Thymus (tissue), 11 donors: ENCODE measurements at regions not wholly inside any gene's neighbourhood (a gene's known extent, or its start where the extent isn't known, plus 50 kb on each side); places are given as distances from the start of the nearest gene placed in this dataset.

Experiments
- DNase-seq, 9 donors: peaks; one replicate each; pipeline ENCODE4 v3.0.0-alpha.2; 2013; ENCODE audit warnings: low spot score in 9 of 9, low read depth in 6 of 9, missing footprints in 1 of 9
- H3K27ac ChIP-seq, 2 donors: one replicate each; pipeline ENCODE4 v1.5.1; 2013; ENCODE audit warnings: control low read depth in 1 of 2, low read depth in 1 of 2, low read length in 1 of 2, mild to moderate bottlenecking in 1 of 2, moderate library complexity in 1 of 2
- H3K27me3 ChIP-seq, 2 donors: one replicate each; pipeline ENCODE4 v1.5.1; 2013; ENCODE audit warnings: low read length in 1 of 2; ENCODE audit not compliant: control insufficient read depth in 2 of 2, insufficient read depth in 1 of 2
- H3K36me3 ChIP-seq, 2 donors: one replicate each; pipeline ENCODE4 v1.5.1; 2013; ENCODE audit warnings: low read length in 1 of 2, mild to moderate bottlenecking in 1 of 2, moderate library complexity in 1 of 2; ENCODE audit not compliant: control insufficient read depth in 2 of 2, insufficient read depth in 2 of 2
- H3K4me1 ChIP-seq, 2 donors: one replicate each; pipeline ENCODE4 v1.5.1; 2013; ENCODE audit warnings: low read length in 2 of 2; ENCODE audit not compliant: control insufficient read depth in 2 of 2, insufficient read depth in 2 of 2
- H3K4me3 ChIP-seq, 2 donors: one replicate each; pipeline ENCODE4 v1.5.1; 2013; ENCODE audit warnings: low read length in 2 of 2, control low read depth in 1 of 2, mild to moderate bottlenecking in 1 of 2
- H3K9me3 ChIP-seq, 2 donors: one replicate each; pipeline ENCODE4 v1.5.1; 2013; ENCODE audit warnings: low read length in 1 of 2, mild to moderate bottlenecking in 1 of 2; ENCODE audit not compliant: control insufficient read depth in 2 of 2, insufficient read depth in 1 of 2
- WGBS: extraction: QIAGEN DNeasy Blood & Tissue Kit; methylation state at CpG from one replicate; pipeline ENCODE4 v1.1.7; 2013; 5-methylcytosine and 5-hydroxymethylcytosine counted together
- donor health status: healthy.

DNA sequence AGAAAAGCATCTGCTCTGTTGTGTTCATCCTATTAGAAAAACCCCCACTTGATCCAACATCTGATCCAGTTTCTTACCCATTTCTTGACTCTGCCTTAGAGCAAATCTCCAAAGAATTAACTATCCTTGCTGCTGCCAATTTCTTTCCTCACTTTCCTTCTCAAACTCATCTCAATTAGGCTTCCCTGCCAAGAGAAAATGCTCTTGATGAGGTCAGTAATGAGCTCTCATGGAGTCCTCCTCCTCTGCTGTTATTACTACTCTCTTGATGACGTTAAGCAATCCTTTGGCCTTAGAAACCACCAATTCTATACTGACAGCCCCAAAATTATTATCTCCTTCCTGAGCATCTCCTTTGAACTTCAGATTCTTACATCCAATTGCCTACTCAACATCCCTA lies 162.0 kb upstream of the FAM13C start:
- no peak for DNase-seq
- no peaks in the 10 kb centered on the region for H3K27me3 ChIP-seq
- no peak overlapping the region for H3K4me3 ChIP-seq
- no peaks in the 10 kb centered on the region for H3K36me3 ChIP-seq
- no peaks in the 10 kb centered on the region for H3K4me1 ChIP-seq
- H3K9me3 ChIP-seq: no peaks in the 10 kb centered on the region
- H3K27ac ChIP-seq: no peak overlapping the region
- 30% methylated on average over 1 of the region's 1 CpG for WGBS

DNA sequence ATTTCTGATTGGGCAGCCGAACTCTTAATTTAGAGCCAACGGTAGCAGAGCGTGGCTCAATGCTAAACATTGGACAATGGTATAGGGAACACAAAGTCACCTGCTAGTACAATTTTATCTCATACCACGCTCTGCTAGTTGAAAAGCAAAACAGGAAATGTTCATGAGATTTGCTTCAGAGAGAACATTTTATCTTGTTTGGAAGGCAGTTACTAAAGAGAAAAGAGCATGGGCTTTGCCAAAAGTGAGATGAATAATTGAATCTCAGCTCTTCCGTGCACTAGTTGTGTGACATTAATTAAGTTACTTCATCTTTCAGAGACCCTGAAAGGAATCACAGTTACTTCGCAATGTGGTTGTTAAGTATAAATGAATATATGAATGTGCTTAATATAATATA lies 161.5 kb upstream of the FAM13C start:
- Histone ChIP-seq H3K9me3 (no peaks in the 10 kb centered on the region), H3K4me1 (no peaks in the 10 kb centered on the region), H3K27me3 (no peaks in the 10 kb centered on the region), H3K4me3 (no peak overlapping the region), H3K36me3 (no peaks in the 10 kb centered on the region), H3K27ac (no peak overlapping the region)
- 76% methylated on average over 6 of the region's 6 CpGs for WGBS
- DNase-seq: no peak

DNA sequence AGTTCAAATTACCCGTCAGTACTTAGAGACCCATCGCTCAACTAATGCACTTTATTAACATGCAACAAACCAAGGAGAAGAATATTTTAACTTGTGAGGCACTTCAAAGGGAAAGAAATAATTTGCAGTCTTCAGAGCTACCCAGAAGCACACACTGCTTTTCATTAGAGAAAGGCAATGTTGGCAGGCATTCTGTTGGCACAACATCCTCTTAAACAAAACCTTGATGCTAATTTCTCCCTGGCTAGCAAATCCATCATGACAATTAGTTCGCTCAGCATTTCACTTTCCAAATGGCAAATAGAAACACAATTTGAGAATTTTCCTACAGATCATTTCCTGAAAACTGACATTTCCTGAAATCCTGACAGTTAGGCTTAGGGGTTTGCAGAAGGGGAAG lies 155.6 kb upstream of the FAM13C start:
- H3K36me3 ChIP-seq: no peaks in the 10 kb centered on the region
- no peaks in the 10 kb centered on the region for H3K27me3 ChIP-seq
- H3K4me1 ChIP-seq: no peaks in the 10 kb centered on the region
- no peak overlapping the region for H3K4me3 ChIP-seq
- H3K9me3 ChIP-seq: no peaks in the 10 kb centered on the region
- WGBS: 62% methylated on average over 3 of the region's 3 CpGs
- H3K27ac ChIP-seq: no peak overlapping the region
- DNase-seq: no peak

DNA sequence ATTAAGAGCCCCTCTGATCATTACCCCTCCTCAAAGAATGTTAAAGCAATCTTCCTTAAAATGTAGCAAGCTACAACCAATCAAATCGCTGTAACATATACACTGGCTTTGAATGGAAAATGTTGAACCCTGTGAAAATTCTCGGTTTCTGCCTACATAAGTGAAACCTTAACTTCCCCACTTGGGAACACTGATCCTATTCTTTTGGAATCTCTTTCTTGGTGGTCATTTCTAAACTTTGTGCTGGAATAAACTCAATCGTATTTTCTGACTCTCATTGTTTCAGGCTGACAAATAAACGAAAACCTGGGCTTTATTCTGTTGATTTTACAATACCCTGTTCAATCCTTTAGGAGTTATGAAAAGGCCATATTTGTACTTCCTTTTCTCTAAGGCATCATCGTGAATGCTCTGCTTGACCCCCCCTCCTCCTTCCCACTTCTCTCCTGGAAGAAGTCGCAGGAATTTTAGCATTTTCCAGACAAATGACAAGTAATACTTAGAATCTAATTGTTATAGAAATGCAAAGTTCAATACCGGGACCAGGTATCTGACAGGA lies 155.1 kb upstream of the FAM13C start:
- no peaks in the 10 kb centered on the region for H3K4me1 ChIP-seq
- H3K4me3 ChIP-seq: no peak overlapping the region
- H3K27me3 ChIP-seq: no peaks in the 10 kb centered on the region
- DNase-seq: no peak
- no peaks in the 10 kb centered on the region for H3K36me3 ChIP-seq
- no peak overlapping the region for H3K27ac ChIP-seq
- no peaks in the 10 kb centered on the region for H3K9me3 ChIP-seq
- WGBS: 68% methylated on average over 7 of the region's 7 CpGs

- Histone ChIP-seq H3K9me3 (no peaks in the 10 kb centered on the region), H3K4me3 (no peak overlapping the region), H3K4me1 (no peaks in the 10 kb centered on the region), H3K27me3 (no peaks in the 10 kb centered on the region), H3K36me3 (no peaks in the 10 kb centered on the region), H3K27ac (no peak overlapping the region)
- no peak for DNase-seq
- WGBS: 71% methylated on average over 3 of the region's 3 CpGs
Measured at GRCh38 chr10:59513558-59513957, 151.2 kb upstream of the FAM13C start.

- Histone ChIP-seq H3K4me1 (no peaks in the 10 kb centered on the region), H3K9me3 (no peaks in the 10 kb centered on the region), H3K4me3 (no peak overlapping the region), H3K36me3 (no peaks in the 10 kb centered on the region), H3K27ac (no peak overlapping the region), H3K27me3 (no peaks in the 10 kb centered on the region)
- WGBS: 94% methylated on average over 3 of the region's 3 CpGs
- no peak for DNase-seq
Measured at GRCh38 chr10:59512951-59513350, 150.6 kb upstream of the FAM13C start.

DNA sequence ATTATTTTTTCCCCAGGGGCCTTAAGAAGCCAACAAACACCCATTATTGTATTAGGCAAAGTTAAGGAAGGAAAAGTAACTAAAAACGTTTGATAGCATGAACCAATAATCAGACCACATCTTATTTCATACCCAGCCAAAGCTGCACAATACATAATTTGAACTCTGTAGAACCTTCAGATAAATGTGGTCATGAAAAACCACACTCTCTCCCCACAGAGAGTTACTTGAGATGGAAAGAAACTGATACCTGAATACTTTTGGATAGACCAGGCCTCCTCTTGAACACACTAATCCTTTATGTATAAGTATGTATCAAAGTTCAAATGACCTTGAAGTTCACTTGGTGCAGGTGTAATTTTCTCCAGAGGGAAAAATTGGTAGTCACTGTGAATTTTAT lies 146.6 kb upstream of the FAM13C start:
- Histone ChIP-seq H3K4me1 (no peaks in the 10 kb centered on the region), H3K4me3 (no peak overlapping the region), H3K27ac (no peak overlapping the region), H3K27me3 (no peaks in the 10 kb centered on the region), H3K9me3 (no peaks in the 10 kb centered on the region), H3K36me3 (no peaks in the 10 kb centered on the region)
- no peak for DNase-seq
- WGBS: 73% methylated on average over 1 of the region's 1 CpG

- Histone ChIP-seq H3K9me3 (no peaks in the 10 kb centered on the region), H3K4me3 (no peak overlapping the region), H3K36me3 (no peaks in the 10 kb centered on the region), H3K27ac (no peak overlapping the region), H3K27me3 (no peaks in the 10 kb centered on the region), H3K4me1 (no peaks in the 10 kb centered on the region)
- DNase-seq: no peak
- 95% methylated on average over 3 of the region's 3 CpGs for WGBS
Measured at GRCh38 chr10:59508296-59508695, 145.9 kb upstream of the FAM13C start.

- Histone ChIP-seq H3K27ac (no peak overlapping the region), H3K36me3 (no peaks in the 10 kb centered on the region), H3K4me1 (no peaks in the 10 kb centered on the region), H3K4me3 (no peak overlapping the region), H3K9me3 (no peaks in the 10 kb centered on the region), H3K27me3 (no peaks in the 10 kb centered on the region)
- WGBS: 56% methylated on average over 1 of the region's 1 CpG
- no peak for DNase-seq
Measured at GRCh38 chr10:59505926-59506325, 143.6 kb upstream of the FAM13C start.

DNA sequence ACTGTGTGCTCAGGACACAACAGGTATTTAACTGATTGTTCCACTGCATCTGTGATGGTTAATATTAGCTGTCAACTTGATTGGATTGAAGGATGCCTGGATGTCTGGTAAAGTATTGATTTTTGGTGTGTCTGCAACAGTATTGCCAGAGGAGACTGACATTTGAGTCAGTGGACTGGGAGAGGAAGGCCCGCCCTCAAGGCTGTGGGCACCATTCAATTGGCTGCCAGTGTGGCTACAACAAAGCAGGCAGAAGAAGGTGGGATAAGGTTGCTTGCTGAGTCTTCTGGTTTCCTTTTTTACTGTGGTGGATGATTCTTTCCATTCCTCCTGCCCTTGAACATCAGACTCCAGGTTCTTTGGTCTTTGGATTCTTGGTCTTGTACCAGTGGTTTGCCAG lies 137.1 kb upstream of the FAM13C start:
- Histone ChIP-seq H3K4me1 (no peaks in the 10 kb centered on the region), H3K9me3 (no peaks in the 10 kb centered on the region), H3K4me3 (no peak overlapping the region), H3K27me3 (no peaks in the 10 kb centered on the region), H3K27ac (no peak overlapping the region), H3K36me3 (no peaks in the 10 kb centered on the region)
- WGBS: 91% methylated on average over 1 of the region's 1 CpG
- no peak for DNase-seq
